ENCODE measurements at regions not wholly inside any gene's neighbourhood (a gene's known extent, or its start where the extent isn't known, plus 50 kb on each side); places are given as distances from the start of the nearest gene placed in this dataset.

DNA sequence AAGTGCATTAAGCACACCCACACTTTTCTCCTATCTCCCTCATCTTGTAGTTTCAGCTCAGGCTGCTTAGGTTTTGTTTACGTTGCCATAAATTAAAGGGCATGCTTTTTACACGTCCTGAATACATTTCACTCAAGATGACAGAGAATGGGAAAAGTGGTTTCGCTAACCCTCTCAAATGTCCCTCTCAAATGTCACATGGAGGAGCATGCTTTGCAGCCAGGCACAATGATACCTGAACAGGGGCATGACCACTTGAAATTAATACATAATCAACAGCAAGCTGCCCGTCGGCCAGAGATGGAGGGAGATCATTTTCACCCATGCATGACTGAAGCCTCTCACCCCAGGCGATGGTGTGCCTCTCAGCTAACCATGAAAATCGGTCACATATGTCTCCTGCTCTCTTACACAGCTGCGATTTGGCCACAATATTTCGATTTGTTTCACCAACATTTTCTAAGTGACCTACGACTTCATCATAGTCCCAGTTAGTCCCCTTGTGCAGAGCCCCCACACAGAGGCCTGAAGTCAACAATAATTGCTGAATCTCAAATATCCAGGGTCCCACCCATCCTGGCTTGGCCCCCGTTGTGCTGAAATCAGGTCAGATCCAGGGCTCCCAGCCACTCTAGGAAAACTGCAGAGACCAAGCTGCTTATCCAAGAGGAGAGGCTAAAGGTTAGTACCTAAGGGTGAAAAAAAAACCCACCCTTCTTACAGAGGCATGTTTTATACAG, 373.9 kb upstream of the NFE2L3 start:
- H3K9me3 Mint-ChIP-seq (ENCODE audit: low read depth): peaks cover 3% of the 10 kb centered on the region
- H3K36me3 Mint-ChIP-seq (ENCODE audit: insufficient read depth): no peaks in the 10 kb centered on the region

DNA sequence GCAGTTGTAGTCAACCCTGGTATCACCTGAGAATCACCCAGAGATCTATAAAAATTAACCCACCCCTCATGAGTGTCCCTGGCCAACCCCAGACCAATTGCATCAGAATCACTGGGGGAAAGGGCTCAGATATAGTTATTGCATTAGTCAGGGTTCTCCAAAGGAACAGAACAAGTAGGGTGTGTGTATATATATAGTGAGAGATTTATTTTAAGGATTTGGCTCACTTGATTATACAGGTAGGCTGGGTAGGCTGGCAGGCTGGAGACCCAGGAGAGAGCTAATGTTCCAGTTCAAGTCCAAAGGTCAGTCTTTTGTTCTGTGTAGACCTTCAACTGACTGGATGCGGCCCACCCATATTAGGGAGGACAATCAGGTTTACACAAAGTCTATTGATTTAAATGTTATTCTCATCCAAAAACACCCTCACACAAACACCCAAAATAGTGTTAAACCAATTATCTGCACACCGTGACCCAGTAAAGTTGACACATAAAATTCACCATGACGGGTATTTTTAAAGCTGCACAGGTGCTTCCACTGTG, 372.9 kb upstream of the NFE2L3 start:
- no peak overlapping the region for H3K27ac Mint-ChIP-seq
- H3K27me3 Mint-ChIP-seq: no peaks in the 10 kb centered on the region
- peaks cover 3% of the 10 kb centered on the region for H3K9me3 Mint-ChIP-seq (ENCODE audit: low read depth)
- peaks cover 10% of the 10 kb centered on the region for H3K4me1 Mint-ChIP-seq (ENCODE audit: low read depth)
- H3K36me3 Mint-ChIP-seq (ENCODE audit: insufficient read depth): no peaks in the 10 kb centered on the region
- TF ChIP-seq, protein P1, sequence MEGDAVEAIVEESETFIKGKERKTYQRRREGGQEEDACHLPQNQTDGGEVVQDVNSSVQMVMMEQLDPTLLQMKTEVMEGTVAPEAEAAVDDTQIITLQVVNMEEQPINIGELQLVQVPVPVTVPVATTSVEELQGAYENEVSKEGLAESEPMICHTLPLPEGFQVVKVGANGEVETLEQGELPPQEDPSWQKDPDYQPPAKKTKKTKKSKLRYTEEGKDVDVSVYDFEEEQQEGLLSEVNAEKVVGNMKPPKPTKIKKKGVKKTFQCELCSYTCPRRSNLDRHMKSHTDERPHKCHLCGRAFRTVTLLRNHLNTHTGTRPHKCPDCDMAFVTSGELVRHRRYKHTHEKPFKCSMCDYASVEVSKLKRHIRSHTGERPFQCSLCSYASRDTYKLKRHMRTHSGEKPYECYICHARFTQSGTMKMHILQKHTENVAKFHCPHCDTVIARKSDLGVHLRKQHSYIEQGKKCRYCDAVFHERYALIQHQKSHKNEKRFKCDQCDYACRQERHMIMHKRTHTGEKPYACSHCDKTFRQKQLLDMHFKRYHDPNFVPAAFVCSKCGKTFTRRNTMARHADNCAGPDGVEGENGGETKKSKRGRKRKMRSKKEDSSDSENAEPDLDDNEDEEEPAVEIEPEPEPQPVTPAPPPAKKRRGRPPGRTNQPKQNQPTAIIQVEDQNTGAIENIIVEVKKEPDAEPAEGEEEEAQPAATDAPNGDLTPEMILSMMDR (IDR thresholded peaks at IDR 0.05; ENCODE audit: unreplicated experiment): no peak
- DNase-seq (ENCODE audit: low spot score, unreplicated experiment): no peak
- no peak overlapping the region for H3K4me3 Mint-ChIP-seq (ENCODE audit: low read depth)

More for the DNA sequence above, 373.9 kb upstream of the NFE2L3 start:
- Mint-ChIP-seq H3K27ac (no peak overlapping the region), H3K4me1 (ENCODE audit: low read depth) (peaks cover 10% of the 10 kb centered on the region), H3K4me3 (ENCODE audit: low read depth) (no peak overlapping the region), H3K27me3 (no peaks in the 10 kb centered on the region)
- no peak for DNase-seq (ENCODE audit: low spot score, unreplicated experiment)
- TF ChIP-seq, protein P1 (IDR thresholded peaks at IDR 0.05; ENCODE audit: unreplicated experiment): no peak

DNA sequence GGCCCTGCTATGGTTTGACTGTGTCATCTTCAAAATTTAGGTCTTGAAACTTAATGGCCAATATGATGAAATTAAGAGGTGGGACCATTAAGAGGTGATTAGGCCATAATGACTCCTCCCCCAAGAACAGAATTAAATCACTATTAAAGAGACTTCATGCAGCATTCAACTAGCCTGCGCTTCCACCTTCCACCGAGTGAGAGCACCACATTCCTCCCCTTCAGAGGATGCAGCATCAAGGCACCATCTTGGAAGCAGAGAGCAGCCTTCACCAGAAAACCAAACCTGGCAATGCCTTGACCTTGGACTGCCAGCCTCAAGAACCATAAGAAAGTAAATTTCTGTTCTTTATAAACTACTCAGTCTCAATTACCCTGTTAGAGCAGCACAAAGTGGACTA, 371.1 kb upstream of the NFE2L3 start:
- no peak for DNase-seq (ENCODE audit: low spot score, unreplicated experiment)
- TF ChIP-seq, protein P1 (IDR thresholded peaks at IDR 0.05; ENCODE audit: unreplicated experiment): no peak
- H3K4me3 Mint-ChIP-seq (ENCODE audit: low read depth): no peak overlapping the region
- no peak overlapping the region for H3K27ac Mint-ChIP-seq
- no peaks in the 10 kb centered on the region for H3K9me3 Mint-ChIP-seq (ENCODE audit: low read depth)
- no peaks in the 10 kb centered on the region for H3K27me3 Mint-ChIP-seq
- H3K36me3 Mint-ChIP-seq (ENCODE audit: insufficient read depth): no peaks in the 10 kb centered on the region
- peaks cover 10% of the 10 kb centered on the region for H3K4me1 Mint-ChIP-seq (ENCODE audit: low read depth)

DNA sequence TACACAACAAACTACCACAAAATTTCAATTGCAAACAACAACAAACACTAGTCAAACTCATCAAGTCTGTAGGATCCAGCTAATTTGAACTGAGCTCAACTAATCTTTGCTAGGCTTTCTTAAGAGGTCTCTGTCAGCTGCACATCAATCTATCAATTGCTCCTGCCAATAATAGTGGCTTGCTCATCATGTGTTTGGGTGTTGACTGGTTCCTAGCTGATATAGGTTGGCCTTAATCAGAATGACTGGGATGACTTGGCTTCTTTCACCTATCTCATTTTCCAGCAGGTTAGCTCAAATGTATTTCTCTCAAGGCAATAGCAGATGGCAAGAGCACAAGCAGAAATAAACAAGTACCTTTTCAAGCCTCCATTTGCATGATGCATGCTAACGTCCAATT, 370.3 kb upstream of the NFE2L3 start:
- no peak for DNase-seq (ENCODE audit: low spot score, unreplicated experiment)

DNA sequence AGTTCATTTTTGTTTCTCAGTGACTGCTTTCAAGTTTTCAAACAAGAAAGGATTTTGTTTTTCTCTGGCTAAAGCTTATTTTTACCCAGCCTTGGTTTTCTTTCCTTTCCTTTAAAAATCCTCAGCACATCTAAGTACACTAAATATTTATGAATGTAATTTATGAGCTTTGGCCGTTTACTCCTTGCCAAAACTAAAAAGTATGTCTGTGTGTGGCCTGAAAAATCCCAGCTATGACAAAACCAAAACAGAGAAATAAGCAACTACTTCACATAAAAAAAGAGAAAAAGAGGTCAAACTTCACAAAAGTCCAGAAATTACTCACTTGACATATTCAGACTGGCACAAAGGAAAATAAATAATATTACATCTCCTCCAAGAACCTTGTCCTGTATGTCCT, 365.1 kb upstream of the NFE2L3 start:
- H3K27ac Mint-ChIP-seq: no peak overlapping the region
- H3K4me1 Mint-ChIP-seq (ENCODE audit: low read depth): no peaks in the 10 kb centered on the region
- DNase-seq (ENCODE audit: low spot score, unreplicated experiment): no peak
- H3K27me3 Mint-ChIP-seq: peaks cover 4% of the 10 kb centered on the region
- no peaks in the 10 kb centered on the region for H3K9me3 Mint-ChIP-seq (ENCODE audit: low read depth)
- H3K4me3 Mint-ChIP-seq (ENCODE audit: low read depth): no peak overlapping the region
- TF ChIP-seq, protein P1 (IDR thresholded peaks at IDR 0.05; ENCODE audit: unreplicated experiment): no peak
- H3K36me3 Mint-ChIP-seq (ENCODE audit: insufficient read depth): no peaks in the 10 kb centered on the region

More for the DNA sequence above, 370.3 kb upstream of the NFE2L3 start:
- Mint-ChIP-seq H3K4me1 (ENCODE audit: low read depth) (peaks cover 10% of the 10 kb centered on the region), H3K36me3 (ENCODE audit: insufficient read depth) (no peaks in the 10 kb centered on the region), H3K4me3 (ENCODE audit: low read depth) (no peak overlapping the region), H3K27ac (no peak overlapping the region), H3K27me3 (no peaks in the 10 kb centered on the region), H3K9me3 (ENCODE audit: low read depth) (no peaks in the 10 kb centered on the region)
- TF ChIP-seq, protein P1 (IDR thresholded peaks at IDR 0.05; ENCODE audit: unreplicated experiment): no peak

Measured in progenitor cell of endocrine pancreas (in vitro differentiated cells).